ENCODE measurements at regions not wholly inside any gene's neighbourhood (a gene's known extent, or its start where the extent isn't known, plus 50 kb on each side); places are given as distances from the start of the nearest gene placed in this dataset.
A peak's percentile ranks its signal among the peaks of the same experiment; 100 is the strongest.

DNA sequence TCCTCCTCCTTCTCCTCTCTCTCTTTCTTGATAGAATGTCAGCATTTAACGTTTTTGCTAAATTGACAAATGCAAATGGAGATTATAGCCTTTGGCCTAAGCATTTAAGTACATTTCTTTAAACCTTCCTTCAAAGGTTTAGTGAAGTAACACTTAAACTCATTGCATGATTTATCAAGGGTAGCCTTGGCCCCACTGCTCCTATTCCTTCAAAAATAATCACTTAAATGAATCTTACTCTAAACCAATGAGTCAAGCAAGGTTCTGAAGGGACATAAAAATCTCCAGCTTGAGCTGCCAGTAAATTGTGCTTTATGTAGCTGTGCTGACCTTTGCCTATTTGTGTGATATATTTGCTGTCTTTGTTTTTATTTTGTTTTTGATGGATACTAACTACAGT lies 358.5 kb upstream of the AKR1E2 start:
- Histone ChIP-seq H3K4me3 (no peak overlapping the region), H3K27me3 (replicated peaks) (no peaks in the 10 kb centered on the region), H3K9me3 (replicated peaks) (no peaks in the 10 kb centered on the region), H3K27ac (no peak overlapping the region), H3K36me3 (no peaks in the 10 kb centered on the region), H3K4me1 (replicated peaks) (peaks cover 10% of the 10 kb centered on the region)
- no peak for DNase-seq (ENCODE audit: low read depth in 1 of 2, low spot score in 2 of 2)

DNA sequence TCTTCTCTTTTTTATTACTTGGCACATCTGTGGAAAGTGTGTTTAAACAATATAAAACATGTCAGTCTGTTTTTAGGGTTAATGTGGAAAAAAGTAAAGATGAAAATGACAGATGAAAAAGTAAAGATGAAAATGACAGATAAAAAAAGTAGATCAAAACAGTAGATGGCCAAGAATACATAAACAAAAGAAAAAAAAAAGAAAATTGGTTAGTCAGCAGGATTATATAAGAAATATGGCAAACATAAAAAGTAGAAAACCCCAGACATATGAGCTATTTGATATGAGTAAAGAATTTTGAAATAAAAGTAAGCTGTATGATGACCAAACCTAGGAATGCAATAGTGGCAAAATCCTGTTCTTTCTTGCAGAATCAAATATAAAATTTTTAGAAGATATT lies 365.7 kb upstream of the AKR1E2 start:
- Histone ChIP-seq H3K27me3 (replicated peaks) (no peaks in the 10 kb centered on the region), H3K36me3 (no peaks in the 10 kb centered on the region), H3K4me1 (replicated peaks) (0 out of 2 replicates have a peak, but pooled peaks cover 3% of the 10 kb centered on the region), H3K27ac (no peak overlapping the region), H3K4me3 (no peak overlapping the region), H3K9me3 (replicated peaks) (no peaks in the 10 kb centered on the region)
- no peak for DNase-seq (ENCODE audit: low read depth in 1 of 2, low spot score in 2 of 2)

GRCh38 chr10:4459531-4459930 lies 366.5 kb upstream of the AKR1E2 start:
- Histone ChIP-seq H3K36me3 (no peaks in the 10 kb centered on the region), H3K4me3 (no peak overlapping the region), H3K27me3 (replicated peaks) (no peaks in the 10 kb centered on the region), H3K27ac (no peak overlapping the region), H3K4me1 (replicated peaks) (0 out of 2 replicates have a peak, but pooled peaks cover 3% of the 10 kb centered on the region), H3K9me3 (replicated peaks) (no peaks in the 10 kb centered on the region)
- peak in 1 of 2 experiments; percentile 3 for DNase-seq (ENCODE audit: low read depth in 1 of 2, low spot score in 2 of 2)

- Histone ChIP-seq H3K27ac (no peak overlapping the region), H3K9me3 (replicated peaks) (no peaks in the 10 kb centered on the region), H3K4me3 (no peak overlapping the region), H3K36me3 (no peaks in the 10 kb centered on the region), H3K4me1 (replicated peaks) (0 out of 2 replicates have a peak, but pooled peaks cover 3% of the 10 kb centered on the region), H3K27me3 (replicated peaks) (no peaks in the 10 kb centered on the region)
- no peak for DNase-seq (ENCODE audit: low read depth in 1 of 2, low spot score in 2 of 2)
These were observed 368.4 kb upstream of the AKR1E2 start for GRCh38 chr10:4457597-4457996.

DNA sequence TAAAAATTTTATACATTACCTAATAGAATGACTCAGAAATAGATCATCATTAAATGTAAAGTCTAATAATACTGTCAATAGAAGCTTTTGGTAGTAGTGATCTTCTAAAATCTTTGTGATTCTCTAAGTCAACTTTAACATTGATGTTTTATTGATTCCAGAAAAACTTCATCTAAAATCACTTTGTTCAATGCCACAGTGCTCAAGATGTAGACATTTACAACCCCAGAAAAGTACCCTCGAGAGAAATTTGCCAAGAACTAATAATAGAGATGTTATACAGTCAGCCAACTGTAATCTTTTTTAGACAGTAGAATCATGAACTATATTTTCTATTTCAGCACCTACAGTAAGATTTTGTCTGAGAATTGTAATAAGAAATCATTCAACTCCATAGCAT lies 369.2 kb upstream of the AKR1E2 start:
- Histone ChIP-seq H3K27me3 (replicated peaks) (no peaks in the 10 kb centered on the region), H3K36me3 (no peaks in the 10 kb centered on the region), H3K27ac (no peak overlapping the region), H3K9me3 (replicated peaks) (no peaks in the 10 kb centered on the region), H3K4me1 (replicated peaks) (0 out of 2 replicates have a peak, but pooled peaks cover 3% of the 10 kb centered on the region), H3K4me3 (no peak overlapping the region)
- no peak for DNase-seq (ENCODE audit: low read depth in 1 of 2, low spot score in 2 of 2)

GRCh38 chr10:4456279-4456678 lies 369.7 kb upstream of the AKR1E2 start:
- no peak overlapping the region for H3K27ac ChIP-seq
- no peaks in the 10 kb centered on the region for H3K9me3 ChIP-seq (replicated peaks)
- no peaks in the 10 kb centered on the region for H3K27me3 ChIP-seq (replicated peaks)
- H3K4me1 ChIP-seq (replicated peaks), result 0 out of 2 replicates have a peak, but pooled peaks cover 3% of the 10 kb centered on the region
- DNase-seq (ENCODE audit: low read depth in 1 of 2, low spot score in 2 of 2), result no peak
- no peak overlapping the region for H3K4me3 ChIP-seq
- H3K36me3 ChIP-seq, result no peaks in the 10 kb centered on the region

- DNase-seq (ENCODE audit: low read depth in 1 of 2, low spot score in 2 of 2), result no peak
- Histone ChIP-seq H3K36me3 (no peaks in the 10 kb centered on the region), H3K4me3 (no peak overlapping the region), H3K27ac (no peak overlapping the region), H3K9me3 (replicated peaks) (no peaks in the 10 kb centered on the region), H3K4me1 (replicated peaks) (no peaks in the 10 kb centered on the region), H3K27me3 (replicated peaks) (no peaks in the 10 kb centered on the region)
These were observed 372.1 kb upstream of the AKR1E2 start for GRCh38 chr10:4453950-4454349.

GRCh38 chr10:4453276-4453675 lies 372.7 kb upstream of the AKR1E2 start:
- Histone ChIP-seq H3K27ac (no peak overlapping the region), H3K9me3 (replicated peaks) (no peaks in the 10 kb centered on the region), H3K4me3 (no peak overlapping the region), H3K4me1 (replicated peaks) (no peaks in the 10 kb centered on the region), H3K36me3 (no peaks in the 10 kb centered on the region), H3K27me3 (replicated peaks) (no peaks in the 10 kb centered on the region)
- DNase-seq (ENCODE audit: low read depth in 1 of 2, low spot score in 2 of 2), result no peak

DNA sequence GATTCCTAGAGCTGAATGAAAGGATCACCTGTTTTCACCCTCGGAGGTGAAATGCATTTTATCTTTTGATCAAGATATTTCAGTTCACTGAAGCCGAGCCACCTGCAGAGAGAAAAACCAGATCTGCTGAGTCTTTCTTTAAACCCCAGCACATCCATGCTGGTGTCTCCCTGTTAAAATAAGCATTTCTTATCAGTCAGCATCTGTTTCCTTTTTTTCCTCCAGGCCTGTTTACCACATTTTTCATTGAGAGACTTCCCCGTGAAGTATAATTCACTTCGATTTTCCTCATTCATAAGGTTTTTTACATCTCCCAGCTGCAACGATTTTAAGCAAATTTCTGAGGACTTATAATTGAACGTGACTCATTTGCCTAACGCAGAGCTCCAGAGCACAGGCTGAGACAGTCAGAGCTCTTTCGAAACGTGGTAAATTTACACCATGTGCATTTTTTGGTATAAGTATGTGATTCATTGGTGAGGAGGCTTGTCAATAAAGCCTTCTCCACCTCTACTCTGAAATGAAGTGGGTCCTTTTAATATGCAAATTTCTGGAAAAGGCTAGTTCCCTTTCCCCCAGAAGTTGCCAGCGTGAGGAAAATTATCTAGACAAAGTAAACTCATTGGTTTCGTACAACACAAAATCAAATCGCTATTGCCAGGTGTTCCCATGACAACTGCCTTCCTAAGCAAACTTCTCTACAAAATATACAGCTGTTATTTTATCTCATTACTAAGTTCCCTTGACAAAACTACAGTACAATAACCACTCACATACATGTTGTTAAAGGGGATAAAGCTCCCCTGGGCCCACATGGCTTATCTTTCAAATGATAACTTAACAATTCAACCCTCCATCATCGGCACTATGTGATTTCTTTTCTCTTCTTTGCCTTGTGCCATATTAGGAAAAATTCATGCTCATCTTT lies 374.8 kb upstream of the AKR1E2 start:
- no peak overlapping the region for H3K27ac ChIP-seq
- no peaks in the 10 kb centered on the region for H3K9me3 ChIP-seq (replicated peaks)
- no peaks in the 10 kb centered on the region for H3K27me3 ChIP-seq (replicated peaks)
- H3K4me3 ChIP-seq, result no peak overlapping the region
- DNase-seq (ENCODE audit: low read depth in 1 of 2, low spot score in 2 of 2), result no peak
- H3K4me1 ChIP-seq (replicated peaks), result no peaks in the 10 kb centered on the region
- H3K36me3 ChIP-seq, result no peaks in the 10 kb centered on the region

- no peak for DNase-seq (ENCODE audit: low read depth in 1 of 2, low spot score in 2 of 2)
- Histone ChIP-seq H3K27me3 (replicated peaks) (no peaks in the 10 kb centered on the region), H3K36me3 (no peaks in the 10 kb centered on the region), H3K27ac (no peak overlapping the region), H3K4me3 (no peak overlapping the region), H3K4me1 (replicated peaks) (no peaks in the 10 kb centered on the region), H3K9me3 (replicated peaks) (no peaks in the 10 kb centered on the region)
These were observed 375.8 kb upstream of the AKR1E2 start for GRCh38 chr10:4450169-4450568.

- H3K4me3 ChIP-seq, result no peak overlapping the region
- H3K9me3 ChIP-seq (replicated peaks), result no peaks in the 10 kb centered on the region
- H3K4me1 ChIP-seq (replicated peaks), result no peaks in the 10 kb centered on the region
- H3K27ac ChIP-seq, result no peak overlapping the region
- no peaks in the 10 kb centered on the region for H3K27me3 ChIP-seq (replicated peaks)
- no peak for DNase-seq (ENCODE audit: low read depth in 1 of 2, low spot score in 2 of 2)
- no peaks in the 10 kb centered on the region for H3K36me3 ChIP-seq
These were observed 378.0 kb upstream of the AKR1E2 start for GRCh38 chr10:4448030-4448429.

DNA sequence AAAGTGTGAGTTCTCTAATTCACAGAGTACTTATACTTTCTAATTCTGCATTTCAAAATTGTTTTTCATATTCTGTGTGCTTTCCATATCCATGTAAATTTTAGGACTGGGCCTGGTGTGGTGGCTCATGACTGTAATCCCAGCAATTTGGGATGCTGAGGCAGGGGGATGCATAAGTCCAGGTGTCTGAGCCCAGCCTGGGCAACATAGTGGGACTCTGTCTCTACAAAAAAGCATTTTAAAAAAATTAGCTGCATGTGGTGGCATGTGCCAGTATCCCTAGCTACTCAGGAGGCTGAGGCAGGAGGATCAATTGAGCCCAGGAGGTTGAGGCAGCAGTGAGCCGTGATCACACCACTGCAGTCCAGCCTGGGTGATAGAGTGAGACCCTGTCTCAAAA lies 382.6 kb upstream of the AKR1E2 start:
- no peaks in the 10 kb centered on the region for H3K27me3 ChIP-seq (replicated peaks)
- no peak overlapping the region for H3K4me3 ChIP-seq
- no peaks in the 10 kb centered on the region for H3K36me3 ChIP-seq
- peaks cover 8% of the 10 kb centered on the region for H3K4me1 ChIP-seq (replicated peaks)
- H3K27ac ChIP-seq, result no peak overlapping the region
- no peaks in the 10 kb centered on the region for H3K9me3 ChIP-seq (replicated peaks)
- no peak for DNase-seq (ENCODE audit: low read depth in 1 of 2, low spot score in 2 of 2)

DNA sequence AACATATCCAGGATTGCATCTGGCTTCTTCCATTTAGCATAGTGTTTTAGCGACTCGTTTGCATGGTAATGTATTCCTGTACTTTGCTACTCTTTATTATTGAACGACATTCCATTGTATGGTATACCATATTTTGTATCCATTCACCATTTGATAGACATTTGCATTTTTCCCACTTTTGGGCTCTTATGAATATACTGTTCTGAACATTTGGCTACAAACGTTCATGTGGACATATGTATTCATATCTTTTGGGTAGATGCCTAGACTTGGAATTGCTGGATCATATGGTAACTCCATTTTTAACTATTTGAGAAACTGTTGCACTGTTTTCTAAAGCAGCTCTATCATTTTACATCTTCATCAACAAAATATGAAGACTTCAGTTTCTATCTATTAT lies 383.7 kb upstream of the AKR1E2 start:
- Histone ChIP-seq H3K27ac (no peak overlapping the region), H3K9me3 (replicated peaks) (no peaks in the 10 kb centered on the region)

GRCh38 chr10:4440260-4440659 lies 385.7 kb upstream of the AKR1E2 start:
- no peaks in the 10 kb centered on the region for H3K27me3 ChIP-seq (replicated peaks)
- no peaks in the 10 kb centered on the region for H3K36me3 ChIP-seq
- H3K9me3 ChIP-seq (replicated peaks), result no peaks in the 10 kb centered on the region
- no peak overlapping the region for H3K4me3 ChIP-seq
- H3K27ac ChIP-seq, result no peak overlapping the region
- DNase-seq (ENCODE audit: low read depth in 1 of 2, low spot score in 2 of 2), result no peak
- H3K4me1 ChIP-seq (replicated peaks), result peaks cover 9% of the 10 kb centered on the region

More for the DNA sequence above, 383.7 kb upstream of the AKR1E2 start:
- no peaks in the 10 kb centered on the region for H3K27me3 ChIP-seq (replicated peaks)
- H3K4me3 ChIP-seq, result no peak overlapping the region
- H3K36me3 ChIP-seq, result no peaks in the 10 kb centered on the region
- H3K4me1 ChIP-seq (replicated peaks), result peaks cover 9% of the 10 kb centered on the region
- DNase-seq (ENCODE audit: low read depth in 1 of 2, low spot score in 2 of 2), result no peak
